Mammary epithelial cell (primary cell): ENCODE measurements at regions not wholly inside any gene's neighbourhood (a gene's known extent, or its start where the extent isn't known, plus 50 kb on each side); places are given as distances from the start of the nearest gene placed in this dataset.

ENCODE experiments used
- CTCF ChIP-seq, 2 donors: IDR thresholded peaks in 1 of 2; conservative IDR thresholded peaks in 1 of 2; 2 replicates each; pipeline ENCODE4 v1.5.1; 2011 to 2012; ENCODE audit warnings: inconsistent platforms in 2 of 2, low read length in 2 of 2, mild to moderate bottlenecking in 2 of 2, control low read depth in 1 of 2, low read depth in 1 of 2; ENCODE audit not compliant: insufficient read depth in 1 of 2; ENCODE audit errors: extremely low read depth in 1 of 2
- EZH2 ChIP-seq: IDR thresholded peaks from 2 replicates; pipeline ENCODE4 v1.6.1; 2012; ENCODE audit warnings: low read length, inconsistent platforms, borderline replicate concordance

DNA sequence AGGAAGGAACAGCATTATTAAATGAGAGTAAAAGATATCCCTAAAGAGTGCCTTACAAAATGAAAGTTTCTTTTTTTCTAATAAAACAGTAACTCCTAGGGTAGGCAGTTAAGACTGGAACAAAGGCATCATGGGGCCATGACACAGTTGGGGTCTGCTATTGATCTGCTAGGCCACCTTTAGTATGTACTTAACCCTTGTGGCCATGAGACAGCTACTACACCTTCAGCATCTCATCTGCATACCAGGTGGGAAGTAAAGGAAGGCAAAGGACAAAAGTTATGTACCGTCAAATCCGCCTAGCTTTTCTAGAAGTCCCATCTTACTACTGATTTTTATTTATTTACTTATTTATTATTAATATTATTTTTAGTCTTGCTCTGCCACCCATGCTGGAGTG, 93.8 kb upstream of the FHIT start:
- TF ChIP-seq CTCF (conservative IDR thresholded peaks at IDR 0.05 in 1 of 2, IDR thresholded peaks at IDR 0.05 in 1 of 2; ENCODE audit: extremely low read depth in 1 of 2, insufficient read depth in 1 of 2, low read depth in 1 of 2, low read length in 2 of 2), result no peak
- no peak for TF ChIP-seq EZH2
